Stimulated activated CD4-positive, alpha-beta T cell treated with anti-CD3 and anti-CD28 coated beads, Interleukin-1b, Interleukin-23, amount 100 ng/mL, for 4 hours (primary cell): ENCODE measurements at regions not wholly inside any gene's neighbourhood (a gene's known extent, or its start where the extent isn't known, plus 50 kb on each side); places are given as distances from the start of the nearest gene placed in this dataset.
"Not testable (repeated sequence)": the region's sequence is repeated elsewhere in the genome, so short reads cannot be mapped to it uniquely, and the experiment has no call there.

ENCODE experiments used
- DNase-seq, 2 donors: peaks; one replicate each; pipeline ENCODE4 v3.0.0-alpha.2; 2020; ENCODE audit warnings: low read depth in 2 of 2

- DNase-seq, result no peak
Measured at GRCh38 chr10:65270969-65271368, 1654.9 kb upstream of the LRRTM3 start.

GRCh38 chr10:65273115-65273514 is 1652.7 kb upstream of the LRRTM3 start:
- no peak for DNase-seq

GRCh38 chr10:65275296-65275695 is 1650.5 kb upstream of the LRRTM3 start:
- DNase-seq, result no peak

GRCh38 chr10:65284495-65285041 is 1641.3 kb upstream of the LRRTM3 start:
- no peak for DNase-seq

- not testable (repeated sequence) for DNase-seq
Measured at GRCh38 chr10:65285726-65286125, 1640.1 kb upstream of the LRRTM3 start.

GRCh38 chr10:65291286-65291685 is 1634.5 kb upstream of the LRRTM3 start:
- DNase-seq, result no peak

- DNase-seq, result no peak
Measured at GRCh38 chr10:65292551-65292950, 1633.3 kb upstream of the LRRTM3 start.

- DNase-seq, result no peak
Measured at GRCh38 chr10:65294329-65294728, 1631.5 kb upstream of the LRRTM3 start.

- DNase-seq, result no peak
Measured at GRCh38 chr10:65301181-65301580, 1624.7 kb upstream of the LRRTM3 start.

GRCh38 chr10:65306201-65306600 is 1619.6 kb upstream of the LRRTM3 start:
- no peak for DNase-seq

- no peak for DNase-seq
Measured at GRCh38 chr10:65312876-65313275, 1613.0 kb upstream of the LRRTM3 start.

GRCh38 chr10:65313406-65313805 is 1612.4 kb upstream of the LRRTM3 start:
- no peak for DNase-seq

- no peak for DNase-seq
Measured at GRCh38 chr10:65314253-65314652, 1611.6 kb upstream of the LRRTM3 start.

- DNase-seq, result no peak
Measured at GRCh38 chr10:65319493-65319892, 1606.3 kb upstream of the LRRTM3 start.

GRCh38 chr10:65320236-65321026 is 1605.4 kb upstream of the LRRTM3 start:
- no peak for DNase-seq

GRCh38 chr10:65323802-65324201 is 1602.0 kb upstream of the LRRTM3 start:
- DNase-seq, result no peak

GRCh38 chr10:65325913-65326312 is 1599.9 kb upstream of the LRRTM3 start:
- DNase-seq, result no peak

GRCh38 chr10:65328486-65328885 is 1597.3 kb upstream of the LRRTM3 start:
- no peak for DNase-seq

GRCh38 chr10:65335311-65335710 is 1590.5 kb upstream of the LRRTM3 start:
- DNase-seq, result no peak

GRCh38 chr10:65340340-65340739 is 1585.5 kb upstream of the LRRTM3 start:
- no peak for DNase-seq

GRCh38 chr10:65341323-65341925 is 1584.4 kb upstream of the LRRTM3 start:
- no peak for DNase-seq

- no peak for DNase-seq
Measured at GRCh38 chr10:65342245-65342644, 1583.6 kb upstream of the LRRTM3 start.

GRCh38 chr10:65346466-65346865 is 1579.4 kb upstream of the LRRTM3 start:
- DNase-seq, result no peak
